CD4-positive, alpha-beta T cell treated with Interleukin-21 for 1 hour (primary cell): ENCODE measurements at regions not wholly inside any gene's neighbourhood (a gene's known extent, or its start where the extent isn't known, plus 50 kb on each side); places are given as distances from the start of the nearest gene placed in this dataset.
A peak's percentile ranks its signal among the peaks of the same experiment; 100 is the strongest.

Source experiments
- DNase-seq: peaks from one replicate; pipeline ENCODE4 v3.0.0-alpha.2; 2020

DNA sequence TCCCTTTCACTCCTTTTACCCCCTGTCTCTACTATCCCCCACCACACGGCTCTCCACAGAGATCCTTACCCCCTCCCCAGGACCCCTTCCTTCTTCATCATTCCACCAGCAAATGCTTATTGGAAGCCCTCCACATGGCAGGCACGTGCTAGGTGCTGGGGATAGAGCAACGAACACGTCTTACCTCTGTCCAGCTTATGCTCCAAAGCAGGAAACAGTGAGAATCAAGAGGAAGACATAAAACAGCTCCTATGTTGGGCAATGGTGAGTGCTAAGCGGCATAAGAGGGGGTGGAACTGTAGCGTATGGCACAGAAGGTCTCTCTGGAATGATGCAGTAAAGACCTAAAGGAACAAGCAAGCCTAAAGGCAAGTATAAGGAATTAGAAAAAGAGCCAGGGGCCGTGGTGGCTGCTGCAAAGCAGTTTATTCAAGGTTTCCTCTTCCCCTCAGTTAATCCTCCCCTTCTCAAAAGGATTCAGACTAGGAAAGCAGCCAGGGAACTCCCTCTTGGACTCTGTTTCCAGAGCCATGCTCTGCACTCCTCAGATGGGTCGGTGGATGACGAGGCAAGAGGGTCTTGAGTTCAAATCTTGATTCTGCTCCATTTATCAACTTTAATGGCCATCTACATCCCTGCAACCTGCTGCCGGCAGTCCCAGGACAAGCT, 289.4 kb downstream of the FOXO1 start:
- DNase-seq = no peak

DNA sequence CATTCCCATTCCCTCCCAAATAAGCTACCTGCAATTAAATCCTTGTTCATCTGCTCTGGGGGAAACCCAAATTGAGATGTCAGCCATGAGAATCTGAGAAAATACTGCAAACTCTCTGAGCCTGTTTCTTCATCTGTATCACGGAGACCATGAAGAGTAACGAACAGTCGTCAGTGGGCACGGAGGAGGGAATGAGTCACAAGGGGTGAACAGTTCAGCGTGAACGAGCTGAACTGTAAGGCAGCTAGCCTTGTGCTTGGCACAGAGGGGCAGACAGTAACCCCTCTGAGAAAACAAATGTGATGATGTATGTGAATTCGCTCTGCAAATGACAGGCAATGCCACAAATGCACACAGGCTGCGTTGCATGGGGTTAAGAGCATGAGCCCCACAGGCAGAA, 288.7 kb downstream of the FOXO1 start:
- no peak for DNase-seq

DNA sequence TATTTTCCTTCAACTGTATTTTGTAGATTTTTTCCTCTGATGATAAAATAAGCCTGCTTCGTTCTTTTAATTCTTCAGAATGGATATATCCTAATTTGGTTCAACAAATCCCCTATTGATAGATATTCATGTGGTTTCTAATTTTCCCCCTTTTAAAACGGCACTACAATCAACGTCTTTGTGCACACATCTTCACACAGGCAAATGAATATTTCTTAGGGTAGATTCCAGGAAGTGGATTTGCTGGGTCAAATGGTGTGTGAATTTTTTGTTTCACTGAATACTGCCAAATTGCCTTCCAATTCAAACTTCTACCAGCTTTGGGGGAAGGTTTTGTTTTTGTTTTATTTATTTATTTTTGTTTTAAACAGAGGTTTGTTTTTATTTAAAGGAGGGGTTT, 287.2 kb downstream of the FOXO1 start:
- DNase-seq = no peak

DNA sequence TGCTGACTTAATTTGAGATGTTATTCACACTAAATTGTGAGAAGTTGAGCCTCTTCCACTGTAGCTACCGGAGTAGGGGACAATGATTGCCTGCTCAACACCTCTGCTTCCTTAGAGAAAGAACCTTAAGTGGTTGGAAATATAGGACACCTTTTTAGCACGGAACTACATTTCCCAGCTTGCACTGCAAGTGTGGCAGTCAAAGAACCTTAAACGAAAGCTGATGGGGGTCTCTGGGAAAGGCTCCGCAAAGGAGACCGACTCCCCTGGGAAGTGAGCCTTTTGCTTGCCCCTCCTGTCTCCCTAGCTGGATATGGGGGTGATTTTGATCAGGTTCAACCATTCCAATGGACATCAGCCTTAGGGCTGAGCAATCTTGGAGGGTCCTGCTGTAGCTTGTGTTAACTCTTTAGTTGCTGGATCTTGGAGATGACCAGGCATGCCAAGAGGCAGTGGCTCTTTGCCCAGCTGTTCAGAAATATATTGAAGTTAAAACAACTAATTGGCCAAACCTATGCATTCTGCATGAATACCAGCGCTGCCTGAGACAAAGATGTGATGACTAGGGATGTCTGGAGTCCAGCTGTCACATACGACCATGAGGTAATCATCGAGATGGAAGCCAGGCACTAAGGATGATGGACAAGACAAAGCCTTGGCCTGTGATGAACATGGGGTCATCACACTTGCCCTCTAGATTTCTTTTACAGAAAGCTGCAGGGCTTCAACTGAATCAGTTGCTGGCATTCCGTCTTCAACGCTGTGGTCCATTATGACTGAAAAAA, 286.5 kb downstream of the FOXO1 start:
- DNase-seq = no peak

DNA sequence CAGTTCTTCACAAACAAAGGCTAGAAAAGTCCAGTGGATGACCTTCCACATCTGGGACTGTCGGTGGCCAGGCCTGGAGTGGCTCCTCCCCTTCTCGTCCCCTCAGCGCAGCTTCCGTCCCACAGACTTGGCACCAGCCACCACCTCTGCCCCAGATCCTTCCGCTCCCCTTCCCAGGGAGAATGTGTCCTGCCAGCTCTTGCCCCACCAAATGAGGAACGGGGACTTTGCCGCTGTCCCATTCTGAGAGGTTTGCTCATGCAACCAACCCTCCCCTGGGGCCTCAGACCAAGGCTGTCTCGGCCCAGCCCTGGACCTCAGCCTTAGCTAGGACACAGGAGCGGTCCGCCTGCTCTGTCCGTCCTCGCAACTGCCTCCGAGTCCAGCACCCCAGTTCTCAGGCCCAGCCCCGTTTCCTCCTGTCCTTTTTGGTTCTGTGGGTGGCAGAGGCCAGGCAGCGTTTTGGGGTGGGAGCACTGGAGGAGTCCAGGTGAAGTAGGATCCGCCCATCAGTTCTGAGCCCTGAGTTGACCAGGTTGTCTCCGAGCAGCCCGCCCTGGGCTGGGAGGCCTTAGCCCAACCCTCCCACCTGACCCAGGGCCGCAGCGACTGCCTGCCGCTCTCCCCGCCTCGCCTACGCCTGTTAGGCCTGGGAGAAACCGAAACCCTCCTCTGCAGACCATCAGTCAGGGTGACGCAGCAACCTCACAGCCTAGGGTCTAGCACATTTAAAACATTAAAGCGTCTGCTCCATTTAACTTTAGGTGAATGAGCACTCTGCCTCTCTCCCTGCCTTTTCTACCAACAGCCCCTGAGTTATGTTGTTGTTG, 284.3 kb downstream of the FOXO1 start:
- no peak for DNase-seq

DNA sequence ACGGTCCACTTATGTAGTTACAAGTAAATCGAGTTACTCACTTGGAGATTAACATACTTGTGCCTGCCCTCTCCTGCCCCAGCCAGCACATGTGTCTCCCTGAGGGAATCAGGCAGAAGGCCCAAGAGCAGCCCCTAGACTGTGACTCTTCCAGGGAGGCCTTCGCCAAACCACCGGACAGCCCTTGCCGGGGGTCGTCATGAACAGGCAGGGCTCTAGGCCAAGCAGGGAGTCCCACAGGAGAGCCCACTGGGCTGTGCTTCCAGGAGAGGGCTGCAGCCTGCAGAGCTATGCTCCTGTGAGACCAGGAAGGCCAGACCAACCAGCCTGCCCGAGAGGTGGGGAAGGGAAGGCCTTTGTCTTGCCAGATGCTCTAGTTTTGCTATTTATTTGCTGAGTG, 283.3 kb downstream of the FOXO1 start:
- no peak for DNase-seq

DNA sequence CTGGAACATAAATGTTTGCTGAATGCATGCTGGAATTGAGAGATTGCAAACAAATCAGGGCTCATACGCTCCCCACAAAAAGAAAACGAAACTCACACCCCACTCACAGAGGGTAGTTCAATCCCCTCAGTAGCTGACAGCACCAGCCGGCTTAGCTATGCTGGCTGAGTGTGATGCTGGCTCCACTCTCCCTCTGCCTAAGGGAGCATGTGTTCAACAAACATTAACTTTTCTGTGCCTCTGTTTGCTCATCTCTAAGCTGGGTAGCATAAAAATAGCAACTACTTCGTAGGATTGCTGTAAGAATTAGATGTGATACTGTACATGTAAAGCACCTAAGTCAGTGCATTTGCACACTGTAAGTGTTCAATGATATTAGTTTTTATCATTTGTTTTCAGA, 282.6 kb downstream of the FOXO1 start:
- DNase-seq = no peak

DNA sequence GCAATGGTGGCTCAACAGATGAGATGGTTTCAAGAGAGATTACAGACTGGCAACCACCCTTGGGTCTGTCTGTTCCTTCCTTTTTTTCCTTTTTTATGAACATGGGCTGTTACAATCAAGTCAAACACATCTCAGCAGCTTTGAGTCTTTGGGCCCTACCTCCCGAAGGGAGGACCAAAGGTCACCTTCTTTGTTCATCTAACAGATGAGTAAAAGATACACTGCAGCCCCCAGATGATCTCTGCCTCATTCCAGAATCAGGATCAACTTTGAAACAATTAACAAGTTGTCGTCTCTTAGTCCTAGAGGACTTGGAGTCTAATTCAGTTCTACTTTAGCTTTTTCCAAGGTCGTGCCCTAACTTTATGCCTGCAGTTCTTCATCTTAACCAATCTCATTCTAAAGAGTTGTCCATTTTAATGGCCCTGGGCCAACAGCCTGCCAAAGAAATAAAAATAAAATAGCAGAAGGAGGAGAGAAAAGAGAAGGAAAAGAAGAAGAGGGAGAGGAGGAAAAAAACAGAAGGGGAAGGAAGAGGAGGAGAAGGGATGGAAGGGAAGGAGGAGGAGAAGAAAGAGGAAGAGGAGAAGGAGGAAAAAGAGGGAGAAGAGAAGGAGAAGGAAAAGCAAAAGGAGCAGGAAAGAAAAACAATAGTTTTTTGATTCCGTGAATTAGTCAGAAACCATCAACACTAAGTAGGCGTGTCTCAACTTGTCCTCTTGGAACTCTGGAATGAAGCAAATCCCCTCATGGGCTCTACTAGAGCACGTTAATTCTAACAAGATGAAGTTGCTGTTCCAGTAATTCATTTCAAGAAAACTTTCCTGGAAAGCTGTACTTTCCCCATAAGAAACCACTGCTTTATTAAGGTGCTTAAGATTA, 281.2 kb downstream of the FOXO1 start:
- DNase-seq = no peak

DNA sequence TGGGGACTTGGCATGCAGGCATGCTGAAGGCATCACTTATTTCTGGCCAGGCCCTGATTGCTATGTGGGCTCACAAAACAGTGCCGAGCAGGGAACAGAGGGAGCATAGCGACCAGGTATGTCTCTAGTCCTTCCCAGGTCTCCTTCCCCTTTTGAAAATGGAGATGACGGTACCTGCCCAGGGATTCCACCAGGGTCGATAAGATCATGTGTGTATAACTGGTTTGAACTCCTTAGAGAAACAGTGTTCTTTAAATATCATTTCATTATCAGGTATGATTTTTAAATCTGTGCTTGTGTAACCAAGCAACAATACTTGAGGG, 280.6 kb downstream of the FOXO1 start:
- no peak for DNase-seq

DNA sequence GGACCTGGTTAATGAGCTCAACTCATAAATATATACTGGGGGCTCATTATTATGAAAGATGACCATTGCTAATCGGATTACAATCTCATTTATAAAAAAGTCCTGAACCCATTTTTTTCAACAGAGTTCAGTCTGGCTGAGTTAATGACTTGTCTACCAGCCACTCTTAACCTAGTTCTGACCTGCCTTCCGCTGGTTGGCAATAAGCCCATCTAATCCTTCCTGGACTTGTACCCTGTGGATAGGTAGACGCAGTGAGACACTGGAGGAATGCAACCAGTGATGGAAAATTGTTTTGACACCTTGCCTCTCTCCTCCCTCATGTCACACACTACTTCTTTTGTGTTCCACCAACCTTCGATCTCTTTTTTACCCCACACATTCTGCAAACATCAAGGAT, 279.9 kb downstream of the FOXO1 start:
- DNase-seq = no peak

DNA sequence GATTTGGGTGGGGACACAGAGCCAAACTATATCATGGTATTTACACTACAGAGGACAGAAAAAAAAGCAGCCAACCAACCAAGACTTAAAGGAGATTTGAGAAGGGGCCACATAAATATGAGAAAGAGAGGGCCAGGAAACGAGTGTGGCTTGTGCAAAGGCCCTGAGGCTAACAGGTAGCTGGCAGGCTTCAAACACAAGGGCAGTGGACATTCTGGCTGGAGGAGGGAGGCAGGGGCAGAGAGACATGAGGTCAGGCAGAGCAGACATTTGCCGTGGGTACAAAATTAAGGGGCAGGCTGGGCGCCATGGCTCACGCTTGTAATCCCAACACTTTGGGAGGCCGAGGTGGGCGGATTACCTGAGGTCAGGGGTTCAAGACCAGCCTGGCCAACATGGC, 278.7 kb downstream of the FOXO1 start:
- DNase-seq = no peak

DNA sequence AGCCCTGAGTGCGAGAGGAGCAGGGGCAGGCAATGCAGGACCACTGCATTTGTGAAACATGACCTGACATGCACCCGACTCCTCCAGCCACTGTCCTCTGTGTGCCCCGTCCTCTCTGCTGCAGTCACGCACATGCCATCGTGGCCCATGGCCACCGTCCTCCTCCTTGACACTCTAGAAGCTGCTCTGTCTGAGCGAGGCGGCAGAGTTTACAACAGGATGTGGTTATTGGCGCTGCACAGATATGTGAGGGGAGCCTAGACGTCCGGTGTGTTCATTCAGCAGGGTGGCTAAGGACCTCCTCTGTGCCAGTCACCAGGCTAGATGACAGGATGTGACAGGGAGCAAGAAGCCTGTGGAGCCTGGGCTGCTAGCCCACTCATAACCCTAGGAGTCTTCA, 277.8 kb downstream of the FOXO1 start:
- DNase-seq = peak; percentile 90

DNA sequence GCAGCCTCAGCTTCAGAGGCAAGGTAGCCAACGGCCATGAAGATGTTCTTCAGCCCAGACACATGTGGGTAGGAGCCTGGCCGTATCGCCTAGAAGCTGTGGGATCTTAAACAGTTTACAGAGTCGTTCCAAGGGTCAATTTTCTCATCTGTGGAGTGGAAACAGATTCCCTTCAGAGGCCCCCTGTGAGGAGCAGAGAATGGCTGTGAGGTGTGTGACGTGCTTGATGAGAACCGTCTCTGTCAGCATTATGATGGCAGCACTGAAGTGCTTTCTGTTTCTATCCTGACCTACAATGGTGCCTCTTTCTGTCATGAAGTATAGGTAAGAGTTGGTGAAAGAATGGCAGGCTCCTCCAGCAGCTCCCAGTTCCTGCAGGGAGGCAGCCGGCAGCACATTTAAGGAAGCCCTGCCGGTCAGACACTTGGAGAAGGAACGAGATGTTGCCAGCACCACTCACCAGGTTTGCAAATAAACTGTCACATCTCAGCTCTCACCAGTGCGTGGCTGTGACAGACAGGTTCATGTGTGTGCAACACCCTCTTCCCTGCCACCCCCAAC, 277.3 kb downstream of the FOXO1 start:
- DNase-seq = peak; percentile 69

DNA sequence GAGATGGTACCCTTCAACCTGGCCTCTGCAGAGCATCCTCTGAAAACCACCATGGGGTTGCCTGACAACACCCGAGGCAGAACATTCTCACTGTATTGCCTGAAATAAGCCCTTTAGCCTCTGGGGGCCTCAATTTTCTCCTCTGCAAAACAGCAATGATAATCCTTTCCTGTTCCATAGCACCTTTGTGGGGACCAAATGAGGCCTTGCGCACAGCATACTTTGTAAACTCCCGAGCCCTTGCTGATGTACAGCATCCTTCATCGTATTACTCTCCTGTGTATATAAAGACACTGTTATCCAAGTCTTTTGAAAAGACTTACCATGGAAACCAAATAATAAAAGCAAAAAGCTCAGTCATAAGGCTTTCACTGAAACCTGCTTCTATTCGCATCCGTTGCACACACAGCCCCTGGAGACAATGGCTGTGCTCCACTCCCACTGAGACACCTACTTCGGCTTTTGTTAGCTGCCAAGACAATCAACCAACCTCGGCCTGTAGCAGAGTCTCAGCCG, 276.0 kb downstream of the FOXO1 start:
- no peak for DNase-seq

DNA sequence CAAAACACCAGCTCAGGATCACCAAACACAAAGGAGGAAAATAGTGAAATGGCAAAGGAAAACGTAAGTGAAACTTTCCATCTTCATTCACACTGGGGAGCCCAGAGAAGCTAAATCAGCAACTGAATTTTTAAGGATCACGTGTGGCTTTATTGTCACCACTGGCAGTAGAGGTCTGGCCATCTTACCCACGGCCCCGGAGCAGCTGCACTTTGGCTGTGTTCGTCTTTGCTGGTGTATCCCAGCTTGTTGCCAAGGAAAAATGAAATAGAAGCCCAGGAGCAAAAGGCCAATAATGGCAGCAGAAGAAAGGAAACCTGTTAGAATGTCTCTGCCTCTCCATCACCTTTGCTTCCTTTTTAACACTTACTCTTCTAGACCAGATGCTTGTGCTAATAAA, 274.7 kb downstream of the FOXO1 start:
- no peak for DNase-seq

DNA sequence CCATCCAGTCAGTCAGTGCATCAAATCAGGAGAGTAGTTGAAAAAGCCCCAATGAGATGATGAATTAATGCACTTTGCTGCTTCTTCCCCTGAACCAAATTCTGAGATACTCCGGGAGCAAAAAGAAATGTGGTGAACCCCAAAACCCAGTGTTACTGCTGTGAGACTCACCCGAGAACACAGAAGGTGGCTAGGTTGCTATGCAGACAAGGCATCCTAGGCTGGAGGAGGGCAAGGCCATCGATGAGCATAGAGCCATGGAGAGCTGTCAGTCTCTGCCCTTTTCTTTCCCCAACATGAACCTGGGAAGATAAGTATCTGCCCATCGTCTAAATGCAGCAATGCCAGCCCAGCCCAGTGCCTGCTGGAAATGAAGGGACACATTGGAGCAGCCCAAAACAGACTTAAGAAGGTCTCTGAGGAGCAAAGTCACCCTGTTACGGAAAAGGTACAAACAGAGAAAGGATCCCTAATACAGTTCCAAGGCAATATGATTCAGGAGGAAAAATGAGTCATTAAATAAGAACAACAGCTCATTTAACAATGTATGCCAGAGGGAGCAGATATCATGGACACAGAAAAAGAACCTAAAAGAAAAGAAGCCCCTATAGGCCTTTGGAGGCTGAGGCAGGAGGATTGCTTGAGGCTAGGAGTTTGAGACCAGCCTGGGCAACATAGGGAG, 272.0 kb downstream of the FOXO1 start:
- no peak for DNase-seq

DNA sequence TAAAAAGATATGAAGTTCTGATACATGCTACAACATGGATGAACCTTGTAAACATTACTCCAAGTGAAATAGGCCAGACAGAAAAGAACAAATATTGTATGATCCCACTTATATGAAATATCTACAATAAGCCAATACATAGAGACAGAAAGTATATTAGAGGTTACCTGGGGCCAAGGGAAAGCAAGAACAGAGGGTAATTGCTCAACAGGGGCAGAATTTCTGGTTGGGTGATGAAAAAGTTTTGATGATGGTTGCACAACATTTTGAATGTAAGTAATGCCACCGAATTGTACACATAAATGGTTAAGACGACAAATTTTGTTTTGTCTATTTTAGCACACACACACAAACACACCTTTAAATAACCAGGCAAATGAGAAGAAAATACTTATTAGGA, 268.4 kb downstream of the FOXO1 start:
- no peak for DNase-seq

DNA sequence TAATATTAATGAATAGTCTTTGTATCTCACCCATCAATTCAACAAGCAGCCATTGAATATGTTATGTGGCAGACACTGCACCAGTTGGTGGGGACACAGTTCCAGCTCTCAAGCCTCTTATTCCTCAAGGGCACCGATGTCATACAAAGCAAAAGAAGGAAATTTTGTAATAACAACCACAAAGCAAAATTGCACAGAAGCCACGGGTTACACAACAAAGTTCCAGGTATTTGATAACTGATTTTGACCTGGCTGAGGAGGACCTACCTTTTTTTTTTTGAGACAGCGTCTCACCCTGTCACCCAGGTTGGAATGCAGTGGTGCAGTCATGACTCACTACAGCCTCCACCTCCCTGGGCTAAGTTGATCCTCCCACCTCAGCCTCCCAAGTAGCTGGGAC, 266.7 kb downstream of the FOXO1 start:
- DNase-seq = no peak

DNA sequence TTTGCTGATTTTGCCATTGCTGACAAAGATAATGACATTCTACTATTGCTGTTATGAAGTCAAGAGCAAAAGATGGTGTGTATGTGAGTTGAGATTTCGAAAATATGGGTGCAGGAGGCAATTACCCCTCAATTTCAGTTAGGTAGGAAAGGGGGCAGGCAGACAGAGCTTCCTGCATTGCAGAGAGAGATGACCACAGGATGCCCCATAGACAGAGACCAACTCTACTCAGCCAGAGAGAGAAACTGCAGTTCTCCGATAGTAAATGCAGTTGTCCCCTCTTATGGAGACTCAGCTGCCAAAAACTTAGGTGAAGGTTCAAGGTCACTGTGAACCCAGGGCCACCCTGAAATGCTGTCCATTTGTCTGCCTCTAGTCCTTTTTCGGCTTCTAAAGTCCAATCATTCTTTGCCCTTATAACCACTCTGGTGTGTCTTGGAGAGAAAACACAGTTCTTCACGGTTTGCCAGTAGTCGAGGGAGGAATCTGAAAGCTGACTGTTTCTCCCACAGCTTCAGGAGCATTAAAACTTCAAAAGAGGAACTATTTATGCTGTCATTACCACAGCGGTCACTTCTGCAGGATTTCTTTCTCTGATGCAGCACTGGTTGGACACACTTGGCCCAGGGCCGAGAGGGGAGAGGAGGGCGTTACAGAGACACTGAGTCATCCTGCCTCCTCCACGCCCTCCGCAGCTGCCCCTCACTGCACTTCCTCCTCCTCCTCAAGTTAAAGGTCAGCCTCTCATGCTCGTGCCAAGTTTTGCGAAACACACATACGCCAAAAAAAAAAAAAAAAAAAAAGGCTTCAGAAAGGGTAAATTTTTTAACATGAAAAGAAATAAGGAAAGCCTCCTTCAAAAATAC, 264.3 kb downstream of the FOXO1 start:
- DNase-seq = peak; percentile 43

DNA sequence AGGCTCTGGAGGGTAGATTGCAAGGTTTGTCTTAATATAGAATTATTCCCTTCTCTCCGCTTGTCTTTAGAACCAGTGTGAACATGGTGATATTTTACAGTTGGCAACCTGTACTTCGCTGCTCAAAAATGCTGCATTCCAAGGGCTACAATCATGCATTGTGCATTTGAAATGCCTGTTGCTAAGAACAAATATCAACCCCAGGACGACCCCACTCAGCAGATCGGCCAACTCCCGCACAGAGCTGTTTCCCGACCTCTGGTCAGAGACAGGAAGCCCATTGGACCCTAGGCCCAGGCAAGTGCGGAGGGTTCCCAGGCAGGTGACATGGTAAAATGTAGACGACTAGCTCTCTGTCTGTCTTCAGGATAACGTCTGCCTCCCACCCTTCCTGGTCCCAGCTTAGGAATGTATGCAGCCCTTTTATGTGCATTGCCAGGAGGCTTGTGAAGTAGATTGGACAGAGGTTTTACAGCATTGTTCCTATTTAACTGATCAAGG, 263.5 kb downstream of the FOXO1 start:
- no peak for DNase-seq
